ENCODE measurements at regions not wholly inside any gene's neighbourhood (a gene's known extent, or its start where the extent isn't known, plus 50 kb on each side); places are given as distances from the start of the nearest gene placed in this dataset.

GRCh38 chr13:64164435-64164834 lies 2748.8 kb upstream of the PCDH20 start:
- intact Hi-C loops (cut with micrococcal nuclease): no loop called here
- ChIA-PET CTCF (no interaction called here), POLR2A (no interaction called here)
- DNase-seq (ENCODE audit: low read depth, low spot score) (no peak), FAIRE-seq (no peak)
- Histone ChIP-seq H3K9me1 (replicated peaks; ENCODE audit: control insufficient read depth, extremely low read depth, insufficient read depth, low read length) (no peaks in the 10 kb centered on the region), H3K36me3 (ENCODE audit: control insufficient read depth in 2 of 2, extremely low read depth in 1 of 2, insufficient read depth in 2 of 2, low read length in 2 of 2) (no peaks in the 10 kb centered on the region), H2AFZ (ENCODE audit: low read depth, low read length) (no peak overlapping the region), H3K4me1 (ENCODE audit: control insufficient read depth, extremely low read depth, insufficient read depth, low read length) (peaks cover 2% of the 10 kb centered on the region), H3K27me3 (ENCODE audit: control insufficient read depth in 2 of 2, insufficient read depth in 2 of 2, low read length in 2 of 2) (no peaks in the 10 kb centered on the region), H3K4me2 (ENCODE audit: insufficient read depth, low read length) (no peak overlapping the region), H3K4me3 (replicated peaks in 1 of 3; ENCODE audit: insufficient read depth in 1 of 3, low read depth in 1 of 3, low read length in 3 of 3) (no peak overlapping the region), H3K79me2 (ENCODE audit: control insufficient read depth, insufficient read depth, low read length) (no peaks in the 10 kb centered on the region), H3K9ac (replicated peaks; ENCODE audit: extremely low read depth, insufficient read depth, low read length) (no peak overlapping the region), H3K9me3 (replicated peaks; ENCODE audit: control insufficient read depth, insufficient read depth, low read length) (no peaks in the 10 kb centered on the region), H4K20me1 (replicated peaks; ENCODE audit: control insufficient read depth, extremely low read depth, insufficient read depth, low read length) (no peaks in the 10 kb centered on the region), H3K27ac (ENCODE audit: insufficient read depth, low read depth, low read length) (no peak overlapping the region)
- dilution Hi-C loops (cut with MboI; ENCODE audit: extremely low pct_ligation_motif_present, low sequenced_read_pairs): no loop called here
- TF ChIP-seq POLR2AphosphoS5 (IDR thresholded peaks at IDR 0.05; ENCODE audit: insufficient read depth, low read depth, low read length): no peak
- TF ChIP-seq JUN (IDR thresholded peaks at IDR 0.05; ENCODE audit: borderline replicate concordance, insufficient read depth, insufficient read length, low read depth): no peak
- no peak for TF ChIP-seq MAX (IDR thresholded peaks at IDR 0.05; ENCODE audit: insufficient read depth, insufficient read length)
- TF ChIP-seq CTCF (IDR thresholded peaks at IDR 0.05; ENCODE audit: extremely low read depth in 1 of 2, insufficient read depth in 1 of 2, low read depth in 1 of 2, low read length in 2 of 2): no peak
- TF ChIP-seq POLR2A (IDR thresholded peaks at IDR 0.05; ENCODE audit: low read depth, low read length): no peak
- TF ChIP-seq GATA2 (IDR thresholded peaks at IDR 0.05; ENCODE audit: insufficient read depth, insufficient read length, low read depth, low read length): no peak
- no peak for TF ChIP-seq FOS (IDR thresholded peaks at IDR 0.05; ENCODE audit: borderline replicate concordance, insufficient read depth, low read length)
- TF ChIP-seq EZH2 (IDR thresholded peaks at IDR 0.05; ENCODE audit: borderline replicate concordance, low read depth, low read length, severe bottlenecking): no peak
- no peak for TF ChIP-seq MYC (IDR thresholded peaks at IDR 0.05; ENCODE audit: low read depth, low read length)
- no TSS peak for BruUV-seq (replicated peaks)

All from endothelial cell of umbilical vein (primary cell).